ENCODE measurements at regions not wholly inside any gene's neighbourhood (a gene's known extent, or its start where the extent isn't known, plus 50 kb on each side); places are given as distances from the start of the nearest gene placed in this dataset.
A peak's percentile ranks its signal among the peaks of the same experiment; 100 is the strongest.

- no peak overlapping the region for H3K4me3 ChIP-seq (ENCODE audit: extremely low read depth in 1 of 4, insufficient read depth in 2 of 4, low read depth in 3 of 4, low read length in 4 of 4)
- H4K8ac ChIP-seq (ENCODE audit: extremely low read depth, insufficient read depth, low read length): no peak overlapping the region
- no peak overlapping the region for H3K9ac ChIP-seq (replicated peaks in 1 of 4; ENCODE audit: extremely low read depth in 1 of 4, low read depth in 3 of 4, low read length in 3 of 4)
- H3K27me3 ChIP-seq (replicated peaks in 1 of 4; ENCODE audit: control insufficient read depth in 3 of 4, extremely low read depth in 1 of 4, insufficient read depth in 3 of 4, low read length in 3 of 4): no peaks in the 10 kb centered on the region
- H2BK20ac ChIP-seq (ENCODE audit: low read length): no peak overlapping the region
- H3K56ac ChIP-seq (replicated peaks; ENCODE audit: insufficient read length, low read depth, low read length): no peak overlapping the region
- no peak overlapping the region for H3K18ac ChIP-seq (ENCODE audit: extremely low read depth, low read length)
- no peak overlapping the region for H2BK120ac ChIP-seq (replicated peaks; ENCODE audit: low read depth, low read length)
- ChIA-PET POLR2A (ENCODE audit: partially characterized antibody) (no interaction called here), CTCF (ENCODE audit: partially characterized antibody) (interaction anchor here (0.6 kb wide), 1 partner anchor 512 kb away, joined by 3 read pairs; no protein-coding TSS in a partner anchor)
- no peaks in the 10 kb centered on the region for H3K23me2 ChIP-seq (ENCODE audit: low read depth, low read length)
- no peak overlapping the region for H3K23ac ChIP-seq (ENCODE audit: insufficient read length)
- no peak overlapping the region for H2BK15ac ChIP-seq (ENCODE audit: low read length)
- H3K79me2 ChIP-seq (ENCODE audit: control insufficient read depth in 1 of 2, insufficient read depth in 2 of 2, low read length in 2 of 2): no peaks in the 10 kb centered on the region
- H3K14ac ChIP-seq (ENCODE audit: insufficient read length): no peak overlapping the region
- no peak overlapping the region for H4K91ac ChIP-seq (replicated peaks; ENCODE audit: insufficient read length, low read length)
- no peak overlapping the region for H2BK5ac ChIP-seq (ENCODE audit: low read depth, low read length)
- H3K4ac ChIP-seq (replicated peaks; ENCODE audit: insufficient read length, low read depth, low read length): no peak overlapping the region
- no peaks in the 10 kb centered on the region for H3K36me3 ChIP-seq (ENCODE audit: control insufficient read depth in 2 of 4, insufficient read depth in 4 of 4, low read length in 3 of 4)
- H2BK12ac ChIP-seq (ENCODE audit: low read depth, low read length): 0 out of 2 replicates have a peak overlapping the region, but pooled peaks have one; percentile 27
- no peaks in the 10 kb centered on the region for H3K79me1 ChIP-seq (ENCODE audit: low read depth, low read length)
- no peak for DNase-seq (ENCODE audit: low read depth in 1 of 2, low spot score in 2 of 2)
- no peak overlapping the region for H2AFZ ChIP-seq (ENCODE audit: low read length)
- no peak overlapping the region for H3K27ac ChIP-seq (ENCODE audit: low read depth, low read length)
- H4K20me1 ChIP-seq (replicated peaks in 1 of 2; ENCODE audit: control insufficient read depth in 1 of 2, insufficient read depth in 2 of 2, low read length in 2 of 2): no peaks in the 10 kb centered on the region
- no peak for FAIRE-seq
- peaks cover 0 to 4% (median 2%) of the 10 kb centered on the region in 4 experiments; a peak in 5 of 7 replicates for H3K4me1 ChIP-seq (replicated peaks in 1 of 4; ENCODE audit: control insufficient read depth in 3 of 4, insufficient read depth in 4 of 4, low read length in 3 of 4)
- H3K9me3 ChIP-seq (ENCODE audit: insufficient read depth in 2 of 2, low read depth in 1 of 2, low read length in 1 of 2): no peaks in the 10 kb centered on the region
- no peak overlapping the region for H4K5ac ChIP-seq (ENCODE audit: insufficient read length, low read depth, low read length)
- 97% methylated on average over 6 of the region's 6 CpGs; no CpG with 5 or more reads in 1 of the 2 experiments for WGBS, 2 experiments (ENCODE audit: extremely low coverage in 1 of 2, insufficient coverage in 1 of 2, insufficient read length in 1 of 2, insufficient replicate concordance in 2 of 2, low coverage in 1 of 2, low lambda C conversion rate in 2 of 2, missing lambda C conversion rate in 1 of 2)
- H2AK5ac ChIP-seq (ENCODE audit: low read depth, low read length): no peak overlapping the region
- no peak overlapping the region for H3K4me2 ChIP-seq (ENCODE audit: insufficient read depth in 1 of 2, low read depth in 2 of 2, low read length in 2 of 2)
- TF ChIP-seq ZNF274 (IDR thresholded peaks at IDR 0.05; ENCODE audit: borderline replicate concordance, extremely low read depth, low read length) (no peak), KDM1A (IDR thresholded peaks at IDR 0.05; ENCODE audit: borderline replicate concordance, low read length) (no peak), PHF8 (conservative IDR thresholded peaks at IDR 0.05; ENCODE audit: low read depth, low read length) (no peak), MAX (IDR thresholded peaks at IDR 0.05) (no peak), TAF1 (IDR thresholded peaks at IDR 0.05; ENCODE audit: low read depth, low read length) (no peak), GTF2F1 (IDR thresholded peaks at IDR 0.05; ENCODE audit: borderline replicate concordance, low read depth, low read length) (no peak), BRCA1 (IDR thresholded peaks at IDR 0.05; ENCODE audit: low read depth, low read length) (no peak), TBP (IDR thresholded peaks at IDR 0.05; ENCODE audit: low read depth, low read length) (no peak), CTBP2 (IDR thresholded peaks at IDR 0.05; ENCODE audit: borderline replicate concordance, insufficient read depth, insufficient read length, low read length) (no peak), ATF2 (IDR thresholded peaks at IDR 0.05; ENCODE audit: low read length) (no peak), HDAC6 (IDR thresholded peaks at IDR 0.05; ENCODE audit: low read depth, low read length) (no peak), SIX5 (IDR thresholded peaks at IDR 0.05; ENCODE audit: low read depth, low read length) (no peak)
Measured at GRCh38 chr18:28823506-28824182, 646.7 kb upstream of the CDH2 start.
